A204.1 (cell line): ENCODE measurements at regions not wholly inside any gene's neighbourhood (a gene's known extent, or its start where the extent isn't known, plus 50 kb on each side); places are given as distances from the start of the nearest gene placed in this dataset.

Source experiments
- FAIRE-seq: peaks from 2 replicates; lab custom pipeline; 2012; peaks lifted over from hg19 to GRCh38; lab: Jason Lieb, UNC

DNA sequence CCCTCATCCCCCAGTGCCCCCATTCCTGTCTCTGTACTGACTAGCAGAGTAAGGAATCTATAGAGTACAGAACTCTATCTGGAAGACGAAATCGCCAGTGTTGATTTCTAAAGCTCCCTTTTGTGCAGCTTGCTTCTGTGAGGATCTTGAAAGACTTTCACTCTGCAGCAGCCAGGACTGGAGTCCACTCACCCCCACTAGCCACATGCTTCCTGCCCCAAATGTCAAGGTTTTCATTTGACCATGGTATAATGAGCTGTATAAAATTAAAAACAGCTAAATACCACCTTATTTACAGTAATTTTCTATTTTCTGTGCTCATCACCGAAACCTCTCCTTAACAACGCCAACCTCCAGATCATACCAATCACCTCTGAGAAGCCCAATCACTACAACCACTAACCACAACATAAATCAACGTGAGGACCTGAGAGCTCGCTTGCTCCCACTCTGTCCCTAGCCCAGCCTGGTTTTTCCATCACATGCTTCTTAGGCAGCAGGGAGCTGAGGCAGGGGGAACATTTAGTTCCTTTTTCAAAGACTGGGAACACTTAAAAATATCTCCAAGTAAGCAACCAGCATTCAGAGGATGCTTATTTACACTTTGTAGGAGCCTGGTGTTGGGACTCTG is 56.1 kb upstream of the IRF2BP2 start:
- no peak for FAIRE-seq

DNA sequence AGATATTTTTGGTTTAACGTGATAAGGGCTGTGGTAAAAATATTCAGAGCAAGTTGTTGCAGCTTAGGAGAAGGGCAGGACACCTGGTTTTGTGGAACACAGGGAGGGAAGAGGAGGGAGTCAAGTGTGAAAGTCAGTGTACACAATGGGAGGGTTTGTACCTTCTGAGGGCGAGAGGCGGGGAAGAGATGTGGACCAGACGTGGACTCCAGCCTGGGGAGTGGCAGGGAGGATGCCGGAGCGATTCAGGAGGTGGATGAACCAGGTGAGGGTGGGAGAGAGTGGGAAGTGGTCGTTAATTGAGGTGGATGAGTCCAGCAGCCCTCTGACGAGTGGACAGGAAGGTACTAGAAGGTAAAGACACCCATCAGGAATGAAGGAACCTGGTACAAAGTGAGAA is 52.2 kb upstream of the IRF2BP2 start:
- no peak for FAIRE-seq

GRCh38 chr1:234661317-234661928 is 51.4 kb upstream of the IRF2BP2 start:
- FAIRE-seq: no peak

- no peak for FAIRE-seq
These were observed 50.7 kb upstream of the IRF2BP2 start for GRCh38 chr1:234660536-234661316.
